HEK293T (cell line): ENCODE measurements at regions not wholly inside any gene's neighbourhood (a gene's known extent, or its start where the extent isn't known, plus 50 kb on each side); places are given as distances from the start of the nearest gene placed in this dataset.

ENCODE experiments used
- CTCF ChIA-PET: fragments of 350-600 bp; formaldehyde crosslinking; extraction: SDS; loops from one replicate; lab custom pipeline; 2021; ENCODE audit warnings: antibody characterized with exemption, inconsistent platforms; lab: Yijun Ruan, JAX
- POLR2A ChIA-PET: fragments of 350-600 bp; formaldehyde crosslinking; extraction: SDS; loops from one replicate; lab custom pipeline; 2020; ENCODE audit warnings: antibody characterized with exemption, inconsistent platforms; lab: Yijun Ruan, JAX
- DNase-seq: peaks from one replicate; pipeline ENCODE4 v3.0.0; 2012; ENCODE audit warnings: mixed read lengths; ENCODE audit errors: extremely low spot score
- ARNT ChIP-seq: fragments of 450-650 bp; IDR thresholded peaks from 2 replicates; pipeline ENCODE4 v1.6.1; 2017; ENCODE audit warnings: mild to moderate bottlenecking
- BHLHE40 ChIP-seq: fragments of 450-650 bp; IDR thresholded peaks from 2 replicates; pipeline ENCODE4 v1.6.1; 2016; ENCODE audit warnings: mild to moderate bottlenecking, moderate library complexity, borderline replicate concordance
- CTBP1 ChIP-seq: fragments of 450-650 bp; IDR thresholded peaks from 2 replicates; pipeline ENCODE4 v1.6.1; 2016; ENCODE audit warnings: borderline replicate concordance
- ELF4 ChIP-seq: fragments of 450-650 bp; IDR thresholded peaks from 2 replicates; pipeline ENCODE4 v1.6.1; 2017; ENCODE audit warnings: antibody characterized with exemption
- FOXA1 ChIP-seq: fragments of 450-650 bp; IDR thresholded peaks from 2 replicates; pipeline ENCODE4 v1.6.1; 2016; ENCODE audit warnings: mild to moderate bottlenecking
- FOXK2 ChIP-seq: fragments of 450-650 bp; IDR thresholded peaks from 2 replicates; pipeline ENCODE4 v1.6.1; 2016; ENCODE audit warnings: mild to moderate bottlenecking
- FOXM1 ChIP-seq: fragments of 450-650 bp; IDR thresholded peaks from 2 replicates; pipeline ENCODE4 v1.6.1; 2017; ENCODE audit warnings: mild to moderate bottlenecking, borderline replicate concordance
- HDGF ChIP-seq: fragments of 450-650 bp; IDR thresholded peaks from 2 replicates; pipeline ENCODE4 v1.6.1; 2017; ENCODE audit warnings: antibody characterized with exemption, borderline replicate concordance
- L3MBTL2 ChIP-seq: fragments of 450-650 bp; conservative IDR thresholded peaks from 2 replicates; pipeline ENCODE4 v1.6.1; 2016; ENCODE audit warnings: mild to moderate bottlenecking
- LEF1 ChIP-seq: fragments of 450-650 bp; IDR thresholded peaks from 2 replicates; pipeline ENCODE4 v1.6.1; 2017; ENCODE audit warnings: mild to moderate bottlenecking, borderline replicate concordance
- NFRKB ChIP-seq: fragments of 450-650 bp; IDR thresholded peaks from 2 replicates; pipeline ENCODE4 v1.6.1; 2016; ENCODE audit warnings: mild to moderate bottlenecking, moderate library complexity
- PKNOX1 ChIP-seq: fragments of 450-650 bp; IDR thresholded peaks from 2 replicates; pipeline ENCODE4 v1.6.1; 2016
- SP1 ChIP-seq: fragments of 450-650 bp; IDR thresholded peaks from 2 replicates; pipeline ENCODE4 v1.6.1; 2017
- SUZ12 ChIP-seq: fragments of 450-650 bp; IDR thresholded peaks from 2 replicates; pipeline ENCODE4 v1.6.1; 2016; ENCODE audit warnings: mild to moderate bottlenecking
- TARDBP ChIP-seq: fragments of 450-650 bp; IDR thresholded peaks from 2 replicates; pipeline ENCODE4 v1.6.1; 2016
- ZNF384 ChIP-seq: fragments of 450-650 bp; IDR thresholded peaks from 2 replicates; pipeline ENCODE4 v1.6.1; 2016

GRCh38 chr2:151070253-151070652 lies 191.4 kb downstream of the RBM43 start:
- ChIA-PET POLR2A (no interaction called here), CTCF (no interaction called here)

GRCh38 chr2:151067658-151068369 lies 193.8 kb downstream of the RBM43 start:
- ChIA-PET CTCF (no interaction called here), POLR2A (no interaction called here)
- TF ChIP-seq PKNOX1 (peak; percentile 66), SUZ12 (no peak)
- no peak for DNase-seq

More at GRCh38 chr2:151070253-151070652, 191.4 kb downstream of the RBM43 start:
- TF ChIP-seq BHLHE40, result no peak
- TF ChIP-seq FOXM1, result no peak
- no peak for TF ChIP-seq HDGF
- no peak for TF ChIP-seq ELF4
- TF ChIP-seq SUZ12, result no peak
- no peak for TF ChIP-seq TARDBP
- no peak for TF ChIP-seq PKNOX1
- no peak for DNase-seq

GRCh38 chr2:151063271-151063670 lies 198.4 kb downstream of the RBM43 start:
- POLR2A ChIA-PET, result no interaction called here
- CTCF ChIA-PET, result no interaction called here
- DNase-seq, result no peak
- no peak for TF ChIP-seq FOXM1
- no peak for TF ChIP-seq TARDBP
- TF ChIP-seq HDGF, result no peak

GRCh38 chr2:151060287-151060686 lies 201.4 kb downstream of the RBM43 start:
- ChIA-PET CTCF (no interaction called here), POLR2A (no interaction called here)
- no peak for DNase-seq

GRCh38 chr2:151056870-151057269 lies 204.8 kb downstream of the RBM43 start:
- TF ChIP-seq L3MBTL2, result no peak
- no peak for TF ChIP-seq CTBP1
- no peak for TF ChIP-seq LEF1
- no peak for TF ChIP-seq TARDBP
- TF ChIP-seq ZNF384, result no peak
- no peak for TF ChIP-seq ELF4
- no peak for TF ChIP-seq FOXM1
- TF ChIP-seq HDGF, result no peak
- no peak for TF ChIP-seq NFRKB
- TF ChIP-seq FOXK2, result no peak
- no peak for TF ChIP-seq PKNOX1
- no peak for TF ChIP-seq SUZ12
- no peak for TF ChIP-seq SP1
- no peak for TF ChIP-seq BHLHE40
- no peak for TF ChIP-seq FOXA1
- TF ChIP-seq ARNT, result no peak
- DNase-seq, result no peak
- POLR2A ChIA-PET, result no interaction called here
- CTCF ChIA-PET, result no interaction called here

More at GRCh38 chr2:151060287-151060686, 201.4 kb downstream of the RBM43 start:
- no peak for TF ChIP-seq LEF1
- no peak for TF ChIP-seq PKNOX1
- no peak for TF ChIP-seq BHLHE40
- no peak for TF ChIP-seq ELF4
- TF ChIP-seq FOXA1, result no peak
- no peak for TF ChIP-seq FOXM1
- TF ChIP-seq FOXK2, result no peak
- no peak for TF ChIP-seq NFRKB

GRCh38 chr2:151053661-151053990 lies 208.0 kb downstream of the RBM43 start:
- ChIA-PET POLR2A (no interaction called here), CTCF (no interaction called here)
- no peak for DNase-seq
- no peak for TF ChIP-seq ELF4
- TF ChIP-seq HDGF, result no peak
- no peak for TF ChIP-seq NFRKB
- no peak for TF ChIP-seq ZNF384
- TF ChIP-seq PKNOX1, result no peak
- TF ChIP-seq FOXA1, result no peak
- no peak for TF ChIP-seq FOXK2
- no peak for TF ChIP-seq CTBP1
- no peak for TF ChIP-seq FOXM1
- TF ChIP-seq LEF1, result no peak
- TF ChIP-seq BHLHE40, result no peak
- TF ChIP-seq SUZ12, result no peak
- TF ChIP-seq L3MBTL2, result no peak
